H9 (cell line): ENCODE measurements at regions not wholly inside any gene's neighbourhood (a gene's known extent, or its start where the extent isn't known, plus 50 kb on each side); places are given as distances from the start of the nearest gene placed in this dataset.

Experiments used
- DNase-seq: peaks from one replicate; pipeline ENCODE4 v3.0.0-alpha.2; 2017
- H2AFZ ChIP-seq: one replicate; pipeline ENCODE4 v1.6.1; 2013; ENCODE audit warnings: mild to moderate bottlenecking, low read length, control low read depth, moderate library complexity
- H2AK5ac ChIP-seq: 2 replicates; pipeline ENCODE4 v1.6.1; 2013; ENCODE audit warnings: low read length, control low read depth, mixed read lengths; ENCODE audit not compliant: insufficient read length
- H2BK120ac ChIP-seq: one replicate; pipeline ENCODE4 v1.6.1; 2013; ENCODE audit warnings: low read depth, mild to moderate bottlenecking, low read length, control low read depth, inconsistent platforms; ENCODE audit not compliant: poor library complexity, severe bottlenecking
- H2BK12ac ChIP-seq: 2 replicates; pipeline ENCODE4 v1.6.1; 2013; ENCODE audit warnings: low read length, control low read depth, mixed read lengths, low read depth; ENCODE audit not compliant: insufficient read length
- H2BK15ac ChIP-seq: 2 replicates; pipeline ENCODE4 v1.6.1; 2013; ENCODE audit warnings: low read depth, low read length, control low read depth
- H2BK20ac ChIP-seq: one replicate; pipeline ENCODE4 v1.6.1; 2013; ENCODE audit warnings: low read depth, mild to moderate bottlenecking, low read length, control low read depth, inconsistent platforms; ENCODE audit not compliant: poor library complexity, severe bottlenecking
- H2BK5ac ChIP-seq: 2 replicates; pipeline ENCODE4 v1.6.1; 2013; ENCODE audit warnings: low read length, control low read depth, mixed read lengths; ENCODE audit not compliant: insufficient read length
- H3K14ac ChIP-seq: 2 replicates; pipeline ENCODE4 v1.6.1; 2013; ENCODE audit warnings: low read length, control low read depth; ENCODE audit not compliant: insufficient read depth
- H3K18ac ChIP-seq: 2 replicates; pipeline ENCODE4 v1.6.1; 2013; ENCODE audit warnings: low read depth, mild to moderate bottlenecking, mixed read lengths, low read length, control low read depth; ENCODE audit not compliant: insufficient read length
- H3K23ac ChIP-seq: 2 replicates; pipeline ENCODE4 v1.6.1; 2013; ENCODE audit warnings: low read length, control low read depth, mixed read lengths, low read depth; ENCODE audit not compliant: insufficient read length
- H3K23me2 ChIP-seq: 2 replicates; pipeline ENCODE4 v1.6.1; 2013; ENCODE audit warnings: low read depth, mild to moderate bottlenecking, mixed read lengths, low read length, control low read depth; ENCODE audit not compliant: insufficient read length, poor library complexity, severe bottlenecking
- H3K27ac ChIP-seq: 2 replicates; pipeline ENCODE4 v1.5.1; 2013; ENCODE audit warnings: low read length, control low read depth, mixed read lengths, low read depth; ENCODE audit not compliant: insufficient read length
- H3K27me3 ChIP-seq: 2 replicates; pipeline ENCODE4 v1.6.1; 2013; ENCODE audit warnings: low read length, control low read depth, inconsistent platforms; ENCODE audit not compliant: insufficient read depth
- H3K4ac ChIP-seq: 2 replicates; pipeline ENCODE4 v1.6.1; 2013; ENCODE audit warnings: low read depth, mild to moderate bottlenecking, control low read depth, inconsistent platforms, low read length, moderate library complexity
- H3K4me1 ChIP-seq: 2 replicates; pipeline ENCODE4 v1.6.1; 2013; ENCODE audit warnings: low read length, control low read depth, inconsistent platforms; ENCODE audit not compliant: insufficient read depth
- H3K4me2 ChIP-seq: 2 replicates; pipeline ENCODE4 v1.6.1; 2013; ENCODE audit warnings: low read length, control low read depth, mixed read lengths; ENCODE audit not compliant: insufficient read length, insufficient read depth
- H3K56ac ChIP-seq: 2 replicates; pipeline ENCODE4 v1.6.1; 2013; ENCODE audit warnings: low read depth, mild to moderate bottlenecking, mixed read lengths, low read length, control low read depth; ENCODE audit not compliant: insufficient read length
- H3K79me1 ChIP-seq: 2 replicates; pipeline ENCODE4 v1.6.1; 2013; ENCODE audit warnings: low read depth, mild to moderate bottlenecking, moderate library complexity, low read length, control low read depth, inconsistent platforms; ENCODE audit not compliant: insufficient read depth, poor library complexity, severe bottlenecking
- H3K79me2 ChIP-seq: 2 replicates; pipeline ENCODE4 v1.6.1; 2013; ENCODE audit warnings: low read length, control low read depth, inconsistent platforms; ENCODE audit not compliant: insufficient read depth
- H3K9ac ChIP-seq: 2 replicates; pipeline ENCODE4 v1.6.1; 2013; ENCODE audit warnings: low read length, control low read depth, mixed read lengths; ENCODE audit not compliant: insufficient read length; ENCODE audit errors: extremely low read depth
- H3K9me3 ChIP-seq: one replicate; pipeline ENCODE4 v1.6.1; 2013; ENCODE audit warnings: low read depth, low read length, inconsistent platforms; ENCODE audit not compliant: control insufficient read depth
- H3T11ph ChIP-seq: one replicate; pipeline ENCODE4 v1.6.1; 2013; ENCODE audit warnings: mild to moderate bottlenecking, low read length, control low read depth, inconsistent platforms
- H4K20me1 ChIP-seq: one replicate; pipeline ENCODE4 v1.6.1; 2013; ENCODE audit not compliant: control insufficient read depth, insufficient read length, insufficient read depth
- H4K5ac ChIP-seq: 2 replicates; pipeline ENCODE4 v1.6.1; 2013; ENCODE audit warnings: low read depth, mild to moderate bottlenecking, mixed read lengths, low read length, control low read depth; ENCODE audit not compliant: insufficient read length
- H4K8ac ChIP-seq: replicated peaks from 2 replicates; pipeline ENCODE4 v1.6.1; 2013; ENCODE audit warnings: low read length, control low read depth, mixed read lengths, low read depth; ENCODE audit not compliant: insufficient read length
- H4K91ac ChIP-seq: 2 replicates; pipeline ENCODE4 v1.6.1; 2013; ENCODE audit warnings: low read depth, mild to moderate bottlenecking, moderate library complexity, mixed read lengths, low read length, control low read depth; ENCODE audit not compliant: insufficient read length
- H3K27ac Mint-ChIP-seq, 3 experiments: 2 replicates in 2 of 3; 3 replicates in 1 of 3; pipeline ENCODE4 v1.8.0; 2020 to 2021; ENCODE audit warnings: mixed read lengths in 3 of 3, mild to moderate bottlenecking in 1 of 3, moderate library complexity in 1 of 3
- H3K27me3 Mint-ChIP-seq: 2 replicates; pipeline ENCODE4 v1.8.0; 2021; ENCODE audit warnings: low read depth, mild to moderate bottlenecking, moderate library complexity, mixed read lengths
- H3K36me3 Mint-ChIP-seq, 3 experiments: 2 replicates in 2 of 3; 3 replicates in 1 of 3; pipeline ENCODE4 v1.8.0; 2020 to 2021; ENCODE audit warnings: low read depth in 3 of 3, mixed read lengths in 3 of 3; ENCODE audit not compliant: insufficient read depth in 1 of 3
- H3K4me1 Mint-ChIP-seq, 2 experiments: 2 replicates each; pipeline ENCODE4 v1.8.0; 2020; ENCODE audit warnings: mixed read lengths in 2 of 2
- H3K4me3 Mint-ChIP-seq, 2 experiments: 2 replicates in 1 of 2; 3 replicates in 1 of 2; pipeline ENCODE4 v1.8.0; 2020 to 2021; ENCODE audit warnings: mild to moderate bottlenecking in 2 of 2, mixed read lengths in 2 of 2, moderate library complexity in 1 of 2
- H3K9me3 Mint-ChIP-seq, 2 experiments: 2 replicates in 1 of 2; 3 replicates in 1 of 2; pipeline ENCODE4 v1.8.0; 2020; ENCODE audit warnings: mild to moderate bottlenecking in 2 of 2, mixed read lengths in 2 of 2, moderate library complexity in 1 of 2
- WGBS: extraction: QIAGEN DNeasy Blood & Tissue Kit; methylation state at CpG from one replicate; pipeline ENCODE4 v1.1.7; 2013; ENCODE audit warnings: missing lambda C conversion rate, low lambda C conversion rate, mixed read lengths; ENCODE audit not compliant: insufficient read length; ENCODE audit errors: extremely low coverage; 5-methylcytosine and 5-hydroxymethylcytosine counted together
- TF ChIP-seq, protein P1 (sequence below): fragments of 200-600 bp; sonication (generic); conservative IDR thresholded peaks from 3 replicates; pipeline ENCODE4 v1.8.0; 2021; ENCODE audit warnings: antibody characterized with exemption, mild to moderate bottlenecking

DNA sequence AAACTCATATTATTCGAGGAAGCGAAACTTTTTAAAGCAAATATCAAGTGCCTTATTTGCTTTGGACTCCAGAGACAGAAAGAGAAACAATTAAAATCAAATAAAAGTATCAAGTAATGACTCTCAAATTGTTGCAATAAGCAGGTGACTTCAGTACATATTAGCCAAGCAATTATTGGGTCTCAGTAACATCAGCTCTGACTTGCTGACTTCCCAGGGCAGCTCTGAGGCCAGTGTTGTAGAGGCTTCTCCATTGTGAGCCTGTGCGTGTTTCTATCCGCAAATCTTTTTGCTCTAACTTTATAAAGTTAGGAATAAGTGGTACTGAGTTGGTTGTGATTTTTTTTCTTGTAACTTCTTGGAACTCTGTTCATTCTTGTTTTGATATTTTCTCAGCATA lies 186.8 kb upstream of the PRLR start:
- H4K20me1 ChIP-seq: no peaks in the 10 kb centered on the region
- no peak overlapping the region for H3K14ac ChIP-seq
- no peak overlapping the region for H3K23ac ChIP-seq
- H4K8ac ChIP-seq: no peak overlapping the region
- no peak overlapping the region for H3K9ac ChIP-seq
- H3K9me3 Mint-ChIP-seq: peaks cover 0 to 2% of the 10 kb centered on the region in 2 experiments; a peak in 1 of 5 replicates
- no peak overlapping the region for H4K5ac ChIP-seq
- H3T11ph ChIP-seq: no peak overlapping the region
- no peak overlapping the region for H2AFZ ChIP-seq
- H3K79me1 ChIP-seq: no peaks in the 10 kb centered on the region
- peaks cover 2% of the 10 kb centered on the region; the same call in 1 of the 2 replicates for H3K27me3 Mint-ChIP-seq
- no peak overlapping the region for H3K27ac ChIP-seq
- H3K4me3 Mint-ChIP-seq: no peak overlapping the region
- no peak overlapping the region for H3K56ac ChIP-seq
- H2BK5ac ChIP-seq: no peak overlapping the region
- H3K4me1 ChIP-seq: no peaks in the 10 kb centered on the region
- no peaks in the 10 kb centered on the region for H3K23me2 ChIP-seq
- no peak overlapping the region for H2BK12ac ChIP-seq
- no peaks in the 10 kb centered on the region for H3K79me2 ChIP-seq
- no peaks in the 10 kb centered on the region for H3K9me3 ChIP-seq
- no peak overlapping the region for H4K91ac ChIP-seq
- H3K18ac ChIP-seq: no peak overlapping the region
- WGBS: no CpG with 5 or more reads among the region's 4 CpGs
- no peak overlapping the region for H3K27ac Mint-ChIP-seq
- H2BK120ac ChIP-seq: no peak overlapping the region
- no peaks in the 10 kb centered on the region for H3K4me1 Mint-ChIP-seq
- H2BK15ac ChIP-seq: no peak overlapping the region
- no peak for DNase-seq
- no peaks in the 10 kb centered on the region for H3K27me3 ChIP-seq
- no peak overlapping the region for H2AK5ac ChIP-seq
- TF ChIP-seq, protein P1, sequence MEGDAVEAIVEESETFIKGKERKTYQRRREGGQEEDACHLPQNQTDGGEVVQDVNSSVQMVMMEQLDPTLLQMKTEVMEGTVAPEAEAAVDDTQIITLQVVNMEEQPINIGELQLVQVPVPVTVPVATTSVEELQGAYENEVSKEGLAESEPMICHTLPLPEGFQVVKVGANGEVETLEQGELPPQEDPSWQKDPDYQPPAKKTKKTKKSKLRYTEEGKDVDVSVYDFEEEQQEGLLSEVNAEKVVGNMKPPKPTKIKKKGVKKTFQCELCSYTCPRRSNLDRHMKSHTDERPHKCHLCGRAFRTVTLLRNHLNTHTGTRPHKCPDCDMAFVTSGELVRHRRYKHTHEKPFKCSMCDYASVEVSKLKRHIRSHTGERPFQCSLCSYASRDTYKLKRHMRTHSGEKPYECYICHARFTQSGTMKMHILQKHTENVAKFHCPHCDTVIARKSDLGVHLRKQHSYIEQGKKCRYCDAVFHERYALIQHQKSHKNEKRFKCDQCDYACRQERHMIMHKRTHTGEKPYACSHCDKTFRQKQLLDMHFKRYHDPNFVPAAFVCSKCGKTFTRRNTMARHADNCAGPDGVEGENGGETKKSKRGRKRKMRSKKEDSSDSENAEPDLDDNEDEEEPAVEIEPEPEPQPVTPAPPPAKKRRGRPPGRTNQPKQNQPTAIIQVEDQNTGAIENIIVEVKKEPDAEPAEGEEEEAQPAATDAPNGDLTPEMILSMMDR: no peak
- H3K4ac ChIP-seq: no peak overlapping the region
- H3K36me3 Mint-ChIP-seq: peaks cover 0 to 1% (median 0%) of the 10 kb centered on the region in 3 experiments; a peak in 1 of 7 replicates
- no peak overlapping the region for H3K4me2 ChIP-seq
- no peak overlapping the region for H2BK20ac ChIP-seq
